ENCODE measurements at regions not wholly inside any gene's neighbourhood (a gene's known extent, or its start where the extent isn't known, plus 50 kb on each side); places are given as distances from the start of the nearest gene placed in this dataset.

DNA sequence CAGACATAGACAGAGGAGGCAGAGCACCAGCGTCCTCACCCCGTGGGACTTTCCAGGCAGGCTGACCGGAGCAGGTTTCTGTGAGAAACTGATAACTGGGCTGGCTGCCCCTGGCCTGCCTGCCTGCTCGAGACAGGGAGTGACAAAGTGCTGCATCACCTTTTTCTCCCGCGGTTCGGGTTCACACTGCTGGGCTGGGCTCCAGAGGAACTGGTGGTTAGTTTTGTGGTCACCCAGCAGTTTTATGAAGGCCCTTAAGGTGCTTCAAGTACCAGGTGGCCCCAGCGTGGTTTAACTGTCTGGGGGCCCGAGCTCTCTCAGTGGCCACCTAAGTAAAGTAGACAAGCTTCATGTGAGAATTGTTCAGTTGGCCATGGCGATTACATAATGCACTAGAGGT, 1073.6 kb downstream of the BCL11B start (continued):
- TF ChIP-seq, protein P1, sequence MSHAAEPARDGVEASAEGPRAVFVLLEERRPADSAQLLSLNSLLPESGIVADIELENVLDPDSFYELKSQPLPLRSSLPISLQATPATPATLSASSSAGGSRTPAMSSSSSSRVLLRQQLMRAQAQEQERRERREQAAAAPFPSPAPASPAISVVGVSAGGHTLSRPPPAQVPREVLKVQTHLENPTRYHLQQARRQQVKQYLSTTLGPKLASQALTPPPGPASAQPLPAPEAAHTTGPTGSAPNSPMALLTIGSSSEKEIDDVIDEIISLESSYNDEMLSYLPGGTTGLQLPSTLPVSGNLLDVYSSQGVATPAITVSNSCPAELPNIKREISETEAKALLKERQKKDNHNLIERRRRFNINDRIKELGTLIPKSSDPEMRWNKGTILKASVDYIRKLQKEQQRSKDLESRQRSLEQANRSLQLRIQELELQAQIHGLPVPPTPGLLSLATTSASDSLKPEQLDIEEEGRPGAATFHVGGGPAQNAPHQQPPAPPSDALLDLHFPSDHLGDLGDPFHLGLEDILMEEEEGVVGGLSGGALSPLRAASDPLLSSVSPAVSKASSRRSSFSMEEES (CRISPR knock-in tag; IDR thresholded peaks at IDR 0.05), result no peak
- TF ChIP-seq, protein P2, sequence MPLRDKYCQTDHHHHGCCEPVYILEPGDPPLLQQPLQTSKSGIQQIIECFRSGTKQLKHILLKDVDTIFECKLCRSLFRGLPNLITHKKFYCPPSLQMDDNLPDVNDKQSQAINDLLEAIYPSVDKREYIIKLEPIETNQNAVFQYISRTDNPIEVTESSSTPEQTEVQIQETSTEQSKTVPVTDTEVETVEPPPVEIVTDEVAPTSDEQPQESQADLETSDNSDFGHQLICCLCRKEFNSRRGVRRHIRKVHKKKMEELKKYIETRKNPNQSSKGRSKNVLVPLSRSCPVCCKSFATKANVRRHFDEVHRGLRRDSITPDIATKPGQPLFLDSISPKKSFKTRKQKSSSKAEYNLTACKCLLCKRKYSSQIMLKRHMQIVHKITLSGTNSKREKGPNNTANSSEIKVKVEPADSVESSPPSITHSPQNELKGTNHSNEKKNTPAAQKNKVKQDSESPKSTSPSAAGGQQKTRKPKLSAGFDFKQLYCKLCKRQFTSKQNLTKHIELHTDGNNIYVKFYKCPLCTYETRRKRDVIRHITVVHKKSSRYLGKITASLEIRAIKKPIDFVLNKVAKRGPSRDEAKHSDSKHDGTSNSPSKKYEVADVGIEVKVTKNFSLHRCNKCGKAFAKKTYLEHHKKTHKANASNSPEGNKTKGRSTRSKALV (CRISPR knock-in tag; IDR thresholded peaks at IDR 0.05), result no peak
- no peak for TF ChIP-seq PITX1 (CRISPR knock-in tag; IDR thresholded peaks at IDR 0.05)

DNA sequence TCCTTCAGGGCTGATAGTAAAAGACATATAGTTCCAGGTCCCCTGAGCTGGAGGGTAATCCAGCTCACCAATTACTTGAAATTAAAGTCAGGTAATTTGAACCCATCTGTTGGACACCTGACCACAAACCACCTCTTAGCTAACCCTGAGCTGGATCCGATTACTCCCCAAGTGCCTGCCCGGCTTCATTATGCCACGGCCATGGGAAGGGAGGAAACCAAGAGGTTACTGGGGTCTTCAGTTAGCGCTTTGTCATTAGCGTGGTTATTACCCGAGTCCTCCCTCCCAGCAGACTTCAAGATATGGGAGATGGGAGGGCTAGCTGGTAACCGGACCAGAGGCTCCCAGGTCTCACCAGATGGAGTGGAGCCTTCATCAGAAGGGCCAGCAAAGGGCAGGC, 1071.4 kb downstream of the BCL11B start:
- no peaks in the 10 kb centered on the region for H3K36me3 ChIP-seq (replicated peaks in 1 of 2; ENCODE audit: control insufficient read depth in 1 of 2, insufficient read depth in 2 of 2, low read length in 2 of 2)
- ChIA-PET CTCF (ENCODE audit: low intra/inter-chr PET ratio, low total read pairs) (no interaction called here), POLR2A (no interaction called here)
- H3K27me3 ChIP-seq (ENCODE audit: control insufficient read depth in 1 of 2, insufficient read depth in 2 of 2, low read length in 2 of 2), result no peaks in the 10 kb centered on the region
- H3K4me2 ChIP-seq (ENCODE audit: low read depth, low read length), result no peak overlapping the region
- H4K20me1 ChIP-seq (ENCODE audit: insufficient read depth, low read length), result no peaks in the 10 kb centered on the region
- intact Hi-C loops (cut with micrococcal nuclease; ENCODE audit: unreplicated experiment), result no loop called here
- no peaks in the 10 kb centered on the region for H3K4me1 ChIP-seq (ENCODE audit: insufficient read depth, low read length)
- ATAC-seq (no peak), FAIRE-seq (no peak), DNase-seq (ENCODE audit: low spot score) (no peak)
- no peak overlapping the region for H3K9ac ChIP-seq (ENCODE audit: insufficient read depth, low read depth, low read length)
- H2AFZ ChIP-seq (ENCODE audit: low read length), result no peak overlapping the region
- no TSS peak for BruUV-seq (replicated peaks)
- no peaks in the 10 kb centered on the region for H3K79me2 ChIP-seq (ENCODE audit: insufficient read depth, low read length)
- in situ Hi-C loops (cut with HindIII; ENCODE audit: extremely low pct_ligation_motif_present, low pct_unique_long_range_greater_than_20kb), result no loop called here
- no peak overlapping the region for H3K27ac ChIP-seq (ENCODE audit: extremely low read length, insufficient read depth, low read length)
- WGBS (ENCODE audit: low lambda C conversion rate), result 2% methylated on average over 7 of the region's 7 CpGs
- peaks cover 76% of the 10 kb centered on the region for H3K9me3 ChIP-seq (ENCODE audit: low read length)
- H3K4me3 ChIP-seq (replicated peaks in 1 of 3; ENCODE audit: insufficient read depth in 1 of 3, low read depth in 2 of 3, low read length in 3 of 3), result no peak overlapping the region
- TF ChIP-seq, protein P3, sequence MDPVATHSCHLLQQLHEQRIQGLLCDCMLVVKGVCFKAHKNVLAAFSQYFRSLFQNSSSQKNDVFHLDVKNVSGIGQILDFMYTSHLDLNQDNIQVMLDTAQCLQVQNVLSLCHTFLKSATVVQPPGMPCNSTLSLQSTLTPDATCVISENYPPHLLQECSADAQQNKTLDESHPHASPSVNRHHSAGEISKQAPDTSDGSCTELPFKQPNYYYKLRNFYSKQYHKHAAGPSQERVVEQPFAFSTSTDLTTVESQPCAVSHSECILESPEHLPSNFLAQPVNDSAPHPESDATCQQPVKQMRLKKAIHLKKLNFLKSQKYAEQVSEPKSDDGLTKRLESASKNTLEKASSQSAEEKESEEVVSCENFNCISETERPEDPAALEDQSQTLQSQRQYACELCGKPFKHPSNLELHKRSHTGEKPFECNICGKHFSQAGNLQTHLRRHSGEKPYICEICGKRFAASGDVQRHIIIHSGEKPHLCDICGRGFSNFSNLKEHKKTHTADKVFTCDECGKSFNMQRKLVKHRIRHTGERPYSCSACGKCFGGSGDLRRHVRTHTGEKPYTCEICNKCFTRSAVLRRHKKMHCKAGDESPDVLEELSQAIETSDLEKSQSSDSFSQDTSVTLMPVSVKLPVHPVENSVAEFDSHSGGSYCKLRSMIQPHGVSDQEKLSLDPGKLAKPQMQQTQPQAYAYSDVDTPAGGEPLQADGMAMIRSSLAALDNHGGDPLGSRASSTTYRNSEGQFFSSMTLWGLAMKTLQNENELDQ (CRISPR knock-in tag; IDR thresholded peaks at IDR 0.05; ENCODE audit: borderline replicate concordance), result no peak
- TF ChIP-seq, protein P4, sequence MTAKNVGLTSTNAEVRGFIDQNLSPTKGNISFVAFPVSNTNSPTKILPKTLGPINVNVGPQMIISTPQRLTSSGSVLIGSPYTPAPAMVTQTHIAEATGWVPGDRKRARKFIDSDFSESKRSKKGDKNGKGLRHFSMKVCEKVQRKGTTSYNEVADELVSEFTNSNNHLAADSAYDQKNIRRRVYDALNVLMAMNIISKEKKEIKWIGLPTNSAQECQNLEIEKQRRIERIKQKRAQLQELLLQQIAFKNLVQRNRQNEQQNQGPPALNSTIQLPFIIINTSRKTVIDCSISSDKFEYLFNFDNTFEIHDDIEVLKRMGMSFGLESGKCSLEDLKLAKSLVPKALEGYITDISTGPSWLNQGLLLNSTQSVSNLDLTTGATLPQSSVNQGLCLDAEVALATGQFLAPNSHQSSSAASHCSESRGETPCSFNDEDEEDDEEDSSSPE (CRISPR knock-in tag; IDR thresholded peaks at IDR 0.05), result no peak
- TF ChIP-seq, protein P5, sequence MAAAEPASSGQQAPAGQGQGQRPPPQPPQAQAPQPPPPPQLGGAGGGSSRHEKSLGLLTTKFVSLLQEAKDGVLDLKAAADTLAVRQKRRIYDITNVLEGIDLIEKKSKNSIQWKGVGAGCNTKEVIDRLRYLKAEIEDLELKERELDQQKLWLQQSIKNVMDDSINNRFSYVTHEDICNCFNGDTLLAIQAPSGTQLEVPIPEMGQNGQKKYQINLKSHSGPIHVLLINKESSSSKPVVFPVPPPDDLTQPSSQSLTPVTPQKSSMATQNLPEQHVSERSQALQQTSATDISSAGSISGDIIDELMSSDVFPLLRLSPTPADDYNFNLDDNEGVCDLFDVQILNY (CRISPR knock-in tag; conservative IDR thresholded peaks at IDR 0.05), result no peak
- TF ChIP-seq, protein P6, sequence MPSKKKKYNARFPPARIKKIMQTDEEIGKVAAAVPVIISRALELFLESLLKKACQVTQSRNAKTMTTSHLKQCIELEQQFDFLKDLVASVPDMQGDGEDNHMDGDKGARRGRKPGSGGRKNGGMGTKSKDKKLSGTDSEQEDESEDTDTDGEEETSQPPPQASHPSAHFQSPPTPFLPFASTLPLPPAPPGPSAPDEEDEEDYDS (CRISPR knock-in tag; IDR thresholded peaks at IDR 0.05), result no peak
- TF ChIP-seq PRMT3 (CRISPR knock-in tag; IDR thresholded peaks at IDR 0.05; ENCODE audit: borderline replicate concordance, low read depth) (no peak), ELF3 (CRISPR knock-in tag; IDR thresholded peaks at IDR 0.05) (no peak)
- TF ChIP-seq, protein P7, sequence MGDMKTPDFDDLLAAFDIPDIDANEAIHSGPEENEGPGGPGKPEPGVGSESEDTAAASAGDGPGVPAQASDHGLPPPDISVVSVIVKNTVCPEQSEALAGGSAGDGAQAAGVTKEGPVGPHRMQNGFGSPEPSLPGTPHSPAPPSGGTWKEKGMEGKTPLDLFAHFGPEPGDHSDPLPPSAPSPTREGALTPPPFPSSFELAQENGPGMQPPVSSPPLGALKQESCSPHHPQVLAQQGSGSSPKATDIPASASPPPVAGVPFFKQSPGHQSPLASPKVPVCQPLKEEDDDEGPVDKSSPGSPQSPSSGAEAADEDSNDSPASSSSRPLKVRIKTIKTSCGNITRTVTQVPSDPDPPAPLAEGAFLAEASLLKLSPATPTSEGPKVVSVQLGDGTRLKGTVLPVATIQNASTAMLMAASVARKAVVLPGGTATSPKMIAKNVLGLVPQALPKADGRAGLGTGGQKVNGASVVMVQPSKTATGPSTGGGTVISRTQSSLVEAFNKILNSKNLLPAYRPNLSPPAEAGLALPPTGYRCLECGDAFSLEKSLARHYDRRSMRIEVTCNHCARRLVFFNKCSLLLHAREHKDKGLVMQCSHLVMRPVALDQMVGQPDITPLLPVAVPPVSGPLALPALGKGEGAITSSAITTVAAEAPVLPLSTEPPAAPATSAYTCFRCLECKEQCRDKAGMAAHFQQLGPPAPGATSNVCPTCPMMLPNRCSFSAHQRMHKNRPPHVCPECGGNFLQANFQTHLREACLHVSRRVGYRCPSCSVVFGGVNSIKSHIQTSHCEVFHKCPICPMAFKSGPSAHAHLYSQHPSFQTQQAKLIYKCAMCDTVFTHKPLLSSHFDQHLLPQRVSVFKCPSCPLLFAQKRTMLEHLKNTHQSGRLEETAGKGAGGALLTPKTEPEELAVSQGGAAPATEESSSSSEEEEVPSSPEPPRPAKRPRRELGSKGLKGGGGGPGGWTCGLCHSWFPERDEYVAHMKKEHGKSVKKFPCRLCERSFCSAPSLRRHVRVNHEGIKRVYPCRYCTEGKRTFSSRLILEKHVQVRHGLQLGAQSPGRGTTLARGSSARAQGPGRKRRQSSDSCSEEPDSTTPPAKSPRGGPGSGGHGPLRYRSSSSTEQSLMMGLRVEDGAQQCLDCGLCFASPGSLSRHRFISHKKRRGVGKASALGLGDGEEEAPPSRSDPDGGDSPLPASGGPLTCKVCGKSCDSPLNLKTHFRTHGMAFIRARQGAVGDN (CRISPR knock-in tag; IDR thresholded peaks at IDR 0.05), result no peak

All from HepG2 (cell line).